ENCODE measurements at regions not wholly inside any gene's neighbourhood (a gene's known extent, or its start where the extent isn't known, plus 50 kb on each side); places are given as distances from the start of the nearest gene placed in this dataset.

GRCh38 chr20:22004946-22005345 lies 299.5 kb downstream of the PAX1 start:
- ChIA-PET POLR2A (interaction anchor here (0.7 kb wide), 1 partner anchor 232 kb away, joined by 3 read pairs; no protein-coding TSS in a partner anchor), CTCF (no interaction called here)
- no peak overlapping the region for H3K27ac Mint-ChIP-seq (ENCODE audit: low read depth, unreplicated experiment)
- H3K4me3 Mint-ChIP-seq (ENCODE audit: unreplicated experiment): no peak overlapping the region
- H3K36me3 Mint-ChIP-seq (ENCODE audit: insufficient read depth, unreplicated experiment): no peaks in the 10 kb centered on the region
- no peak for DNase-seq (ENCODE audit: unreplicated experiment)
- intact Hi-C loops (cut with micrococcal nuclease): no loop called here
- BruUV-seq (replicated peaks): no TSS peak
- H3K4me1 Mint-ChIP-seq (ENCODE audit: insufficient read depth, unreplicated experiment): peaks cover 17% of the 10 kb centered on the region
- peaks cover 6% of the 10 kb centered on the region for H3K9me3 Mint-ChIP-seq (ENCODE audit: unreplicated experiment)
- no peak for TF ChIP-seq CTCF (IDR thresholded peaks at IDR 0.05; ENCODE audit: unreplicated experiment)
- H3K27me3 Mint-ChIP-seq (ENCODE audit: insufficient read depth, unreplicated experiment): no peaks in the 10 kb centered on the region

GRCh38 chr20:22003680-22004079 lies 298.2 kb downstream of the PAX1 start:
- Mint-ChIP-seq H3K9me3 (ENCODE audit: unreplicated experiment) (peaks cover 4% of the 10 kb centered on the region), H3K36me3 (ENCODE audit: insufficient read depth, unreplicated experiment) (no peaks in the 10 kb centered on the region), H3K4me3 (ENCODE audit: unreplicated experiment) (no peak overlapping the region), H3K4me1 (ENCODE audit: insufficient read depth, unreplicated experiment) (peaks cover 17% of the 10 kb centered on the region), H3K27ac (ENCODE audit: low read depth, unreplicated experiment) (no peak overlapping the region), H3K27me3 (ENCODE audit: insufficient read depth, unreplicated experiment) (no peaks in the 10 kb centered on the region)
- CTCF ChIA-PET: interaction anchor here (0.6 to 0.8 kb wide), 2 partner anchors 43 to 158 kb away, joined by 3 read pairs; no protein-coding TSS in a partner anchor
- TF ChIP-seq CTCF (IDR thresholded peaks at IDR 0.05; ENCODE audit: unreplicated experiment): no peak
- intact Hi-C loops (cut with micrococcal nuclease): no loop called here
- DNase-seq (ENCODE audit: unreplicated experiment): no peak
- no TSS peak for BruUV-seq (replicated peaks)
- POLR2A ChIA-PET: interaction anchor here (1.1 kb wide), 1 partner anchor 68 kb away, joined by 4 read pairs; no protein-coding TSS in a partner anchor

- H3K27me3 Mint-ChIP-seq (ENCODE audit: insufficient read depth, unreplicated experiment): no peaks in the 10 kb centered on the region
- H3K36me3 Mint-ChIP-seq (ENCODE audit: insufficient read depth, unreplicated experiment): no peaks in the 10 kb centered on the region
- no peak overlapping the region for H3K4me3 Mint-ChIP-seq (ENCODE audit: unreplicated experiment)
- DNase-seq (ENCODE audit: unreplicated experiment): no peak
- POLR2A ChIA-PET: no interaction called here
- no peak for TF ChIP-seq CTCF (IDR thresholded peaks at IDR 0.05; ENCODE audit: unreplicated experiment)
- intact Hi-C loops (cut with micrococcal nuclease): no loop called here
- CTCF ChIA-PET: interaction anchor here (0.6 to 1.1 kb wide), 5 partner anchors 41 to 430 kb away, joined by 3 to 4 read pairs (median 3); no protein-coding TSS in a partner anchor
- H3K27ac Mint-ChIP-seq (ENCODE audit: low read depth, unreplicated experiment): no peak overlapping the region
- no TSS peak for BruUV-seq (replicated peaks)
- peaks cover 17% of the 10 kb centered on the region for H3K4me1 Mint-ChIP-seq (ENCODE audit: insufficient read depth, unreplicated experiment)
- H3K9me3 Mint-ChIP-seq (ENCODE audit: unreplicated experiment): no peaks in the 10 kb centered on the region
Observed at GRCh38 chr20:22001886-22002285, 296.4 kb downstream of the PAX1 start.

- intact Hi-C loops (cut with micrococcal nuclease): no loop called here
- Mint-ChIP-seq H3K36me3 (ENCODE audit: insufficient read depth, unreplicated experiment) (no peaks in the 10 kb centered on the region), H3K4me3 (ENCODE audit: unreplicated experiment) (no peak overlapping the region), H3K4me1 (ENCODE audit: insufficient read depth, unreplicated experiment) (no peaks in the 10 kb centered on the region), H3K27ac (ENCODE audit: low read depth, unreplicated experiment) (no peak overlapping the region), H3K9me3 (ENCODE audit: unreplicated experiment) (no peaks in the 10 kb centered on the region), H3K27me3 (ENCODE audit: insufficient read depth, unreplicated experiment) (no peaks in the 10 kb centered on the region)
- POLR2A ChIA-PET: interaction anchor here (0.6 kb wide), 1 partner anchor 280 kb away, joined by 5 read pairs; no protein-coding TSS in a partner anchor
- BruUV-seq (replicated peaks): no TSS peak
- CTCF ChIA-PET: interaction anchor here (0.7 to 1.2 kb wide), 2 partner anchors 38 to 276 kb away, joined by 3 to 7 read pairs; no protein-coding TSS in a partner anchor
- no peak for DNase-seq (ENCODE audit: unreplicated experiment)
- TF ChIP-seq CTCF (IDR thresholded peaks at IDR 0.05; ENCODE audit: unreplicated experiment): no peak
Observed at GRCh38 chr20:21995461-21995860, 290.0 kb downstream of the PAX1 start.
